Osteoblast (primary cell): ENCODE measurements at regions not wholly inside any gene's neighbourhood (a gene's known extent, or its start where the extent isn't known, plus 50 kb on each side); places are given as distances from the start of the nearest gene placed in this dataset.

Source experiments
- DNase-seq: peaks from one replicate; pipeline ENCODE4 v3.0.0; 2011; ENCODE audit warnings: low spot score, mixed read lengths; ENCODE audit not compliant: insufficient read length; ENCODE audit errors: missing footprints
- H2AFZ ChIP-seq: 2 replicates; pipeline ENCODE4 v1.6.0; 2011; ENCODE audit warnings: mild to moderate bottlenecking, low read length
- H3K27ac ChIP-seq: 2 replicates; pipeline ENCODE4 v1.5.1; 2011; ENCODE audit warnings: mild to moderate bottlenecking, low read depth, low read length, moderate library complexity
- H3K27me3 ChIP-seq: 2 replicates; pipeline ENCODE4 v1.6.0; 2012; ENCODE audit warnings: mild to moderate bottlenecking, control low read depth, inconsistent platforms, low read length, moderate library complexity; ENCODE audit not compliant: insufficient read depth
- H3K36me3 ChIP-seq: 2 replicates; pipeline ENCODE4 v1.5.1; 2011; ENCODE audit warnings: mild to moderate bottlenecking, low read length, control low read depth, moderate library complexity; ENCODE audit not compliant: insufficient read depth
- H3K4me1 ChIP-seq: 2 replicates; pipeline ENCODE4 v1.5.1; 2011; ENCODE audit warnings: mild to moderate bottlenecking, low read length, control low read depth, moderate library complexity; ENCODE audit not compliant: insufficient read depth
- H3K4me2 ChIP-seq: 2 replicates; pipeline ENCODE4 v1.6.0; 2011; ENCODE audit warnings: mild to moderate bottlenecking, low read length; ENCODE audit not compliant: insufficient read depth
- H3K4me3 ChIP-seq: fragments of 200-600 bp; sonication (generic); 3 replicates; pipeline ENCODE4 v1.5.1; 2012; ENCODE audit warnings: mild to moderate bottlenecking, low read length, inconsistent platforms; ENCODE audit not compliant: insufficient read depth
- H3K79me2 ChIP-seq: 2 replicates; pipeline ENCODE4 v1.6.0; 2012; ENCODE audit warnings: mild to moderate bottlenecking, low read length, control low read depth, inconsistent platforms; ENCODE audit not compliant: insufficient read depth
- H3K9me3 ChIP-seq: 2 replicates; pipeline ENCODE4 v1.5.1; 2011; ENCODE audit warnings: low read depth, low read length, control low read depth
- H4K20me1 ChIP-seq: 2 replicates; pipeline ENCODE4 v1.6.0; 2012; ENCODE audit warnings: mild to moderate bottlenecking, low read length, control low read depth; ENCODE audit not compliant: insufficient read depth
- TF ChIP-seq, protein P1 (sequence below): IDR thresholded peaks from 2 replicates; pipeline ENCODE4 v1.5.1; 2011; ENCODE audit warnings: mild to moderate bottlenecking, low read depth, low read length, moderate library complexity; ENCODE audit errors: extremely low read depth

DNA sequence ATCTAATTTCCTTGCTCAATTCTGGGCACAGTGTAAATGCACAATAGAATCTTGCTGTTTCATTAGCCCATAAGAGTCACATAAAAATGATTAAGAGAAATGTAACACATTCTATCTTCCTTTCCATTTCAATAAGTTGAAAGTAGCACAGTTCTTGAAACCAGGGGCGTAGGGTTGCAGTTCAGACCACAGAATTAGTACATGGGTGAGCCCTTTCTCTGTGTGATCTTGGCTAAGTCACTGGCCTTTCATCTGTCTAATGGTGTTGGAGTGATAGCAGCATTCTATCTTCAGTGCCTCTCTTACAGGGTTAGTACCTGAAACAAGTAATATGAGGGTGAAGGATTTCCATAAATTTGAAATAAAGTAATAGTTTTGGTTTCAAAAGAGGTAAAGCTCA lies 445.3 kb upstream of the ZNF462 start:
- TF ChIP-seq, protein P1, sequence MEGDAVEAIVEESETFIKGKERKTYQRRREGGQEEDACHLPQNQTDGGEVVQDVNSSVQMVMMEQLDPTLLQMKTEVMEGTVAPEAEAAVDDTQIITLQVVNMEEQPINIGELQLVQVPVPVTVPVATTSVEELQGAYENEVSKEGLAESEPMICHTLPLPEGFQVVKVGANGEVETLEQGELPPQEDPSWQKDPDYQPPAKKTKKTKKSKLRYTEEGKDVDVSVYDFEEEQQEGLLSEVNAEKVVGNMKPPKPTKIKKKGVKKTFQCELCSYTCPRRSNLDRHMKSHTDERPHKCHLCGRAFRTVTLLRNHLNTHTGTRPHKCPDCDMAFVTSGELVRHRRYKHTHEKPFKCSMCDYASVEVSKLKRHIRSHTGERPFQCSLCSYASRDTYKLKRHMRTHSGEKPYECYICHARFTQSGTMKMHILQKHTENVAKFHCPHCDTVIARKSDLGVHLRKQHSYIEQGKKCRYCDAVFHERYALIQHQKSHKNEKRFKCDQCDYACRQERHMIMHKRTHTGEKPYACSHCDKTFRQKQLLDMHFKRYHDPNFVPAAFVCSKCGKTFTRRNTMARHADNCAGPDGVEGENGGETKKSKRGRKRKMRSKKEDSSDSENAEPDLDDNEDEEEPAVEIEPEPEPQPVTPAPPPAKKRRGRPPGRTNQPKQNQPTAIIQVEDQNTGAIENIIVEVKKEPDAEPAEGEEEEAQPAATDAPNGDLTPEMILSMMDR, result no peak
- Histone ChIP-seq H3K4me1 (no peaks in the 10 kb centered on the region), H3K4me2 (no peak overlapping the region), H3K36me3 (no peaks in the 10 kb centered on the region), H3K9me3 (no peaks in the 10 kb centered on the region), H3K27ac (no peak overlapping the region), H3K4me3 (no peak overlapping the region), H4K20me1 (no peaks in the 10 kb centered on the region), H3K27me3 (no peaks in the 10 kb centered on the region), H3K79me2 (no peaks in the 10 kb centered on the region), H2AFZ (no peak overlapping the region)
- no peak for DNase-seq

DNA sequence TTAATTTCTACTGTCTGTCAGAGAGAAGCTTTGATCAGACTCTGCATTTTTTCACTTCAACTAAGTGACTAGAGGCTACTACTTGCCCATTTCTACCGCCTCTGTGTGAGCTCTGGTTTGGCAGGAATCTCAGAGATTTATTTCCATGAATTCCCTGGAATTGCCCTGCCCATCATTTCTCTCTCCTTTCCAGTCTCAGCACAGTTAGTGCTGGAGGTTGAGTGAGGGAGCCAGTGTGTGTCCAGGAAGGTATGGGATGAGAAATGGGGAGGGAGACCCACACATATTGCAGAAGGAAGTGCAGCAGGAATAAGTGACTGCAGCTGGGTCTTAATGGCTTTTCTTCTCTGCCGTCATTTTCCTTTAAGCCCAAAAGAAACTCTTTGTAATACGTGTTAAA lies 443.1 kb upstream of the ZNF462 start:
- Histone ChIP-seq H3K27me3 (no peaks in the 10 kb centered on the region), H4K20me1 (no peaks in the 10 kb centered on the region), H3K9me3 (no peaks in the 10 kb centered on the region), H3K36me3 (no peaks in the 10 kb centered on the region), H3K4me1 (no peaks in the 10 kb centered on the region), H3K4me3 (no peak overlapping the region), H3K79me2 (no peaks in the 10 kb centered on the region), H3K4me2 (no peak overlapping the region), H3K27ac (no peak overlapping the region), H2AFZ (no peak overlapping the region)
- TF ChIP-seq, protein P1, result no peak
- no peak for DNase-seq

DNA sequence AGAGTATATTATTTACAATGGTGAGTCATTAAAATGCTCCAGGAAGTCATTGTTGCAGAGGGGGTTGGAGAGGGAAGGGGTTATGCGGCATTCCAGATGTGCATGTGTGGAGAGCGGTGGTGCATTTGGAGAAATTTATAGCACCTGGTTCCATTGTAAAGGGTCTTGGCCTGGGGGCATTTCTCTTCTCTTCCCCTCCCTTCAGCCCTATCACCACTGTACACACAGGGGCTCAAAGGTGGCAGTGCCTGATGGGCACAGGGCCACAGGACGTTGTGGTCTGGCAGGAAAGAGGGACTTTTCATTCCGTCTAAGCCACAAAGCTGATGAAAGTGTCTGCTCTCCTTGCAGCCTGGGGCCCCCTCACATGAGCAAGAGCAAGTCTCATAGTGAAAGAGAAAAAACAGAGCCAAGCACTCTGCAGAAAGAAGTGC lies 442.4 kb upstream of the ZNF462 start:
- Histone ChIP-seq H2AFZ (no peak overlapping the region), H3K4me2 (no peak overlapping the region), H3K9me3 (no peaks in the 10 kb centered on the region), H3K36me3 (no peaks in the 10 kb centered on the region), H3K27me3 (no peaks in the 10 kb centered on the region), H3K27ac (no peak overlapping the region), H3K4me3 (no peak overlapping the region), H3K4me1 (no peaks in the 10 kb centered on the region), H4K20me1 (no peaks in the 10 kb centered on the region), H3K79me2 (no peaks in the 10 kb centered on the region)
- TF ChIP-seq, protein P1, result no peak
- no peak for DNase-seq

DNA sequence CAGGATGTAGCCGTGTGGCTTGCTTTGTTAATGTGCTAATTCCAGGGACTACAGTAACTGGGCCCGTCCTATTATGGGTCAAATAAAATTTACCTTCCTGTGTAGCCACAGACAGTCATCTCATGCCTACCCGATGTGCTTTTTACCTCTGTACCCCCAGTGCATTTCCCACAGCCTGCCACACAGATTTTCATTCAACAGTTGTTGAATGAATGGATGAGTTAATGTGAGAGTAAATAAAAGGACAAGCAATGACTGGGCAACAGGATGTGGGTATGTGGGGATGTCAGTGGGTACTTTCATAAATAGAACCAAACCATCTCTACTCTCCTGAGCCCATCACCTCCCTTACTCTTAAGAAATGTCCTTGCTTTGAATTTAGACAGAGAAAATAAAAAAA lies 441.2 kb upstream of the ZNF462 start:
- TF ChIP-seq, protein P1, result no peak
- no peak overlapping the region for H2AFZ ChIP-seq
- H4K20me1 ChIP-seq, result no peaks in the 10 kb centered on the region
- H3K27ac ChIP-seq, result no peak overlapping the region
- no peaks in the 10 kb centered on the region for H3K4me1 ChIP-seq
- no peak for DNase-seq
- H3K27me3 ChIP-seq, result no peaks in the 10 kb centered on the region
- H3K36me3 ChIP-seq, result no peaks in the 10 kb centered on the region
- H3K9me3 ChIP-seq, result no peaks in the 10 kb centered on the region
- H3K4me2 ChIP-seq, result no peak overlapping the region
- no peaks in the 10 kb centered on the region for H3K79me2 ChIP-seq
- no peak overlapping the region for H3K4me3 ChIP-seq
